Middle frontal gyrus (tissue), 1 donor: ENCODE measurements at regions not wholly inside any gene's neighbourhood (a gene's known extent, or its start where the extent isn't known, plus 50 kb on each side); places are given as distances from the start of the nearest gene placed in this dataset.

ENCODE experiments used
- DNase-seq: peaks from one replicate; pipeline ENCODE4 v3.0.0-alpha.2; 2015; ENCODE audit warnings: low spot score; ENCODE audit errors: extremely low spot score

- DNase-seq = no peak
Observed at GRCh38 chr4:152028131-152028530, 267.3 kb upstream of the GATB start.

- DNase-seq = no peak
Observed at GRCh38 chr4:152024881-152025280, 264.1 kb upstream of the GATB start.

- DNase-seq = no peak
Observed at GRCh38 chr4:152023674-152024073, 262.9 kb upstream of the GATB start.

GRCh38 chr4:152022543-152022942 lies 261.7 kb upstream of the GATB start:
- DNase-seq = no peak

- peak; percentile 87 for DNase-seq
Observed at GRCh38 chr4:152021788-152022438, 261.1 kb upstream of the GATB start.

- DNase-seq = no peak
Observed at GRCh38 chr4:152020073-152020472, 259.3 kb upstream of the GATB start.

GRCh38 chr4:152016303-152016620 lies 255.5 kb upstream of the GATB start:
- DNase-seq = no peak

- DNase-seq = no peak
Observed at GRCh38 chr4:152015597-152016302, 254.9 kb upstream of the GATB start.

GRCh38 chr4:152014280-152014679 lies 253.5 kb upstream of the GATB start:
- DNase-seq = no peak

- DNase-seq = no peak
Observed at GRCh38 chr4:152011469-152011868, 250.7 kb upstream of the GATB start.

GRCh38 chr4:152010710-152011079 lies 249.9 kb upstream of the GATB start:
- DNase-seq = no peak

GRCh38 chr4:152009983-152010709 lies 249.3 kb upstream of the GATB start:
- DNase-seq = no peak

- no peak for DNase-seq
Observed at GRCh38 chr4:152009031-152009670, 248.3 kb upstream of the GATB start.

GRCh38 chr4:152007111-152007510 lies 246.3 kb upstream of the GATB start:
- no peak for DNase-seq

- DNase-seq = no peak
Observed at GRCh38 chr4:152004801-152005200, 244.0 kb upstream of the GATB start.

- DNase-seq = no peak
Observed at GRCh38 chr4:152000518-152000917, 239.7 kb upstream of the GATB start.

- no peak for DNase-seq
Observed at GRCh38 chr4:151998723-151999122, 237.9 kb upstream of the GATB start.

GRCh38 chr4:151997461-151997860 lies 236.7 kb upstream of the GATB start:
- no peak for DNase-seq

- no peak for DNase-seq
Observed at GRCh38 chr4:151994429-151994828, 233.6 kb upstream of the GATB start.

- no peak for DNase-seq
Observed at GRCh38 chr4:151993521-151993920, 232.7 kb upstream of the GATB start.

GRCh38 chr4:151992332-151993154 lies 231.7 kb upstream of the GATB start:
- no peak for DNase-seq

- no peak for DNase-seq
Observed at GRCh38 chr4:151991884-151992167, 231.0 kb upstream of the GATB start.
